K562 (cell line): ENCODE measurements at regions not wholly inside any gene's neighbourhood (a gene's known extent, or its start where the extent isn't known, plus 50 kb on each side); places are given as distances from the start of the nearest gene placed in this dataset.

Source experiments
- ATAC-seq: fragments of 200-7000 bp; cut with Tn5 transposase; 3 replicates; pipeline ENCODE4 v1.9.1; 2020; ENCODE audit warnings: moderate library complexity
- BruUV-seq: library from RNA; stranded (reverse); fragments of 400-500 nt; replicated peaks from 2 replicates; lab custom pipeline; 2021; lab: Mats Ljungman, UMichigan
- CTCF ChIA-PET: fragments of 300-600 bp; formaldehyde crosslinking; extraction: SDS; loops from one replicate; lab custom pipeline; 2021; ENCODE audit warnings: low intra/inter-chr PET ratio; lab: Yijun Ruan, JAX
- POLR2A ChIA-PET: fragments of 300-600, 350-650 bp; sonication (Branson Sonifier 250); formaldehyde crosslinking; extraction: SDS; loops from one replicate; lab custom pipeline; 2021; ENCODE audit warnings: antibody characterized with exemption, inconsistent platforms; lab: Yijun Ruan, JAX
- DNase-seq, 4 experiments: peaks; one replicate each; pipeline versions ENCODE4 v3.0.0 to v3.0.0-alpha.2; 2011 to 2018; ENCODE audit warnings: low spot score in 3 of 4, mixed read lengths in 3 of 4; ENCODE audit errors: extremely low read depth in 1 of 4
- FAIRE-seq: peaks from 2 replicates; lab custom pipeline; 2011; peaks lifted over from hg19 to GRCh38; lab: Jason Lieb, UNC
- H2AFZ ChIP-seq: 2 replicates; pipeline ENCODE4 v1.6.0; 2011; ENCODE audit warnings: low read depth, low read length, control low read depth, inconsistent platforms
- H3K27ac ChIP-seq: fragments of 200-600 bp; 3 replicates; pipeline ENCODE4 v1.8.0; 2011; ENCODE audit warnings: low read depth, mild to moderate bottlenecking, control low read depth, inconsistent platforms, low read length, moderate library complexity, mixed read lengths; ENCODE audit errors: extremely low read depth
- H3K27me3 ChIP-seq, 2 experiments: fragments of 300-600 bp in 1 of 2; 2 replicates in 1 of 2; 3 replicates in 1 of 2; pipeline versions ENCODE4 v1.6.0 to v1.8.0; 2011; ENCODE audit warnings: inconsistent platforms in 2 of 2, low read length in 2 of 2, mild to moderate bottlenecking in 1 of 2, mixed read lengths in 1 of 2, moderate library complexity in 1 of 2; ENCODE audit not compliant: control insufficient read depth in 2 of 2, insufficient read depth in 2 of 2
- H3K36me3 ChIP-seq: fragments of 300-600 bp; 3 replicates; pipeline ENCODE4 v1.8.0; 2011; ENCODE audit warnings: mild to moderate bottlenecking, low read length, inconsistent platforms; ENCODE audit not compliant: control insufficient read depth, insufficient read depth
- H3K4me1 ChIP-seq, 2 experiments: fragments of 200-600 bp in 1 of 2; replicated peaks in 1 of 2; 2 replicates in 1 of 2; 3 replicates in 1 of 2; pipeline versions ENCODE4 v1.5.1 to v1.8.0; 2011; ENCODE audit warnings: inconsistent platforms in 2 of 2, low read length in 2 of 2, mild to moderate bottlenecking in 1 of 2, mixed read lengths in 1 of 2, moderate library complexity in 1 of 2; ENCODE audit not compliant: control insufficient read depth in 2 of 2, insufficient read depth in 2 of 2
- H3K4me2 ChIP-seq: 2 replicates; pipeline ENCODE4 v1.6.1; 2011; ENCODE audit warnings: low read length, control low read depth, inconsistent platforms, mixed read lengths; ENCODE audit not compliant: insufficient read depth
- H3K4me3 ChIP-seq: fragments of 200-600 bp; sonication (generic), shearing (Covaris generic); 2 replicates; pipeline ENCODE4 v1.5.1; 2016; ENCODE audit warnings: control low read depth, inconsistent platforms
- H3K79me2 ChIP-seq: fragments of 200-600 bp; 3 replicates; pipeline ENCODE4 v1.8.0; 2011; ENCODE audit warnings: low read length, inconsistent platforms; ENCODE audit not compliant: control insufficient read depth, insufficient read depth
- H3K9ac ChIP-seq, 2 experiments: 2 replicates each; pipeline versions ENCODE4 v1.6.0 to v1.6.1; 2011; ENCODE audit warnings: low read depth in 2 of 2, low read length in 2 of 2, control low read depth in 1 of 2, inconsistent platforms in 1 of 2, mild to moderate bottlenecking in 1 of 2, mixed read lengths in 1 of 2; ENCODE audit not compliant: insufficient read depth in 1 of 2
- H3K9me1 ChIP-seq: one replicate; pipeline ENCODE4 v1.6.0; 2011; ENCODE audit warnings: inconsistent platforms, mild to moderate bottlenecking, low read length, moderate library complexity; ENCODE audit not compliant: control insufficient read depth, insufficient read depth
- H3K9me3 ChIP-seq: replicated peaks from 2 replicates; pipeline ENCODE4 v1.5.1; 2011; ENCODE audit warnings: low read depth, low read length, inconsistent platforms; ENCODE audit not compliant: control insufficient read depth, insufficient read depth
- H4K20me1 ChIP-seq: replicated peaks from 2 replicates; pipeline ENCODE4 v1.6.1; 2011; ENCODE audit warnings: low read length, inconsistent platforms, mixed read lengths; ENCODE audit not compliant: control insufficient read depth, insufficient read depth
- ATF3 ChIP-seq, 2 experiments: fragments of 450-650 bp in 1 of 2; sonication (generic) in 1 of 2; formaldehyde crosslinking in 1 of 2; IDR thresholded peaks in 1 of 2; conservative IDR thresholded peaks in 1 of 2; 2 replicates each; pipeline versions ENCODE4 v1.6.1 to v1.8.1; 2016 to 2023; ENCODE audit warnings: mild to moderate bottlenecking in 2 of 2, moderate library complexity in 2 of 2, inconsistent platforms in 1 of 2, missing genetic modification reagents in 1 of 2
- C11orf30 ChIP-seq: fragments of 450-650 bp; IDR thresholded peaks from 2 replicates; pipeline ENCODE4 v1.6.1; 2016; ENCODE audit warnings: low read depth, mild to moderate bottlenecking
- CC2D1A ChIP-seq: fragments of 450-650 bp; IDR thresholded peaks from 2 replicates; pipeline ENCODE4 v1.6.1; 2017; ENCODE audit warnings: mild to moderate bottlenecking
- DDX20 ChIP-seq: fragments of 450-650 bp; IDR thresholded peaks from 2 replicates; pipeline ENCODE4 v1.6.1; 2016; ENCODE audit warnings: missing genetic modification characterization, low read depth, mild to moderate bottlenecking, missing compliant biosample characterization, moderate library complexity
- IRF1 ChIP-seq: sonication (generic); formaldehyde crosslinking; IDR thresholded peaks from 2 replicates; pipeline ENCODE4 v1.8.0; 2022; ENCODE audit warnings: missing genetic modification reagents, mild to moderate bottlenecking, borderline replicate concordance
- KLF1 ChIP-seq: fragments of 450-650 bp; IDR thresholded peaks from 2 replicates; pipeline ENCODE4 v1.6.1; 2016; ENCODE audit warnings: missing genetic modification characterization, missing compliant biosample characterization
- MAFF ChIP-seq: IDR thresholded peaks from 2 replicates; pipeline ENCODE4 v1.6.1; 2012; ENCODE audit warnings: low read length, improper control_type of control experiment
- MAFG ChIP-seq: fragments of 450-650 bp; conservative IDR thresholded peaks from 2 replicates; pipeline ENCODE4 v1.6.1; 2016; ENCODE audit warnings: missing genetic modification characterization, missing compliant biosample characterization
- MAFK ChIP-seq: IDR thresholded peaks from 2 replicates; pipeline ENCODE4 v1.6.1; 2011; ENCODE audit warnings: low read length, improper control_type of control experiment
- MYBL2 ChIP-seq, 2 experiments: fragments of 450-650 bp in 1 of 2; sonication (generic) in 1 of 2; formaldehyde crosslinking in 1 of 2; IDR thresholded peaks; 2 replicates each; pipeline versions ENCODE4 v1.6.1 to v1.8.1; 2017 to 2022; ENCODE audit warnings: borderline replicate concordance in 1 of 2, inconsistent platforms in 1 of 2, low read depth in 1 of 2, mild to moderate bottlenecking in 1 of 2, missing genetic modification reagents in 1 of 2, moderate library complexity in 1 of 2
- PHF20 ChIP-seq: fragments of 450-650 bp; IDR thresholded peaks from 2 replicates; pipeline ENCODE4 v1.6.1; 2018; ENCODE audit not compliant: partially characterized antibody
- STAT5A ChIP-seq: IDR thresholded peaks from 2 replicates; pipeline ENCODE4 v1.6.1; 2012; ENCODE audit warnings: low read length, inconsistent platforms, borderline replicate concordance
- TCF3 ChIP-seq: sonication (generic); formaldehyde crosslinking; IDR thresholded peaks from 2 replicates; pipeline ENCODE4 v1.4.0; 2020; ENCODE audit warnings: mild to moderate bottlenecking, missing genetic modification reagents
- ZNF134 ChIP-seq: fragments of 250-450 bp; sonication (Bioruptor Pico); conservative IDR thresholded peaks from 2 replicates; pipeline ENCODE4 v1.4.0; 2020
- ZNF175 ChIP-seq: fragments of 200-800 bp; sonication (Bioruptor generic); IDR thresholded peaks from 2 replicates; pipeline ENCODE4 v1.6.1; 2016; ENCODE audit warnings: low read depth, mild to moderate bottlenecking, missing genetic modification characterization, missing compliant biosample characterization
- ZNF316 ChIP-seq: fragments of 450-650 bp; IDR thresholded peaks from 2 replicates; pipeline ENCODE4 v1.6.1; 2016
- WGBS: fragments of 100-300 bp; shearing (Covaris generic); methylation state at CpG from one replicate; pipeline ENCODE4 v1.1.6; 2016; ENCODE audit warnings: low coverage, mixed read lengths; ENCODE audit not compliant: insufficient coverage; ENCODE audit errors: missing lambda C conversion rate; 5-methylcytosine and 5-hydroxymethylcytosine counted together
- in situ Hi-C: fragments of 300-500 bp; cut with MboI; formaldehyde crosslinking; loops from 4 replicates; pipeline ENCODE4 v1.15.0; 2018; ENCODE audit warnings: inconsistent platforms, mixed read lengths
- intact Hi-C: fragments of 100-400 bp; cut with micrococcal nuclease; formaldehyde crosslinking; loops from 2 replicates; pipeline ENCODE4 v1.14.2; 2022
- TF ChIP-seq, protein P1 (sequence below): fragments of 450-650 bp; IDR thresholded peaks from 2 replicates; pipeline ENCODE4 v1.6.1; 2016; ENCODE audit warnings: missing biosample characterization, missing genetic modification characterization
- TF ChIP-seq, protein P2 (sequence below): fragments of 450-650 bp; IDR thresholded peaks from 2 replicates; pipeline ENCODE4 v1.6.1; 2018; ENCODE audit warnings: mild to moderate bottlenecking, low read depth; ENCODE audit not compliant: partially characterized antibody

DNA sequence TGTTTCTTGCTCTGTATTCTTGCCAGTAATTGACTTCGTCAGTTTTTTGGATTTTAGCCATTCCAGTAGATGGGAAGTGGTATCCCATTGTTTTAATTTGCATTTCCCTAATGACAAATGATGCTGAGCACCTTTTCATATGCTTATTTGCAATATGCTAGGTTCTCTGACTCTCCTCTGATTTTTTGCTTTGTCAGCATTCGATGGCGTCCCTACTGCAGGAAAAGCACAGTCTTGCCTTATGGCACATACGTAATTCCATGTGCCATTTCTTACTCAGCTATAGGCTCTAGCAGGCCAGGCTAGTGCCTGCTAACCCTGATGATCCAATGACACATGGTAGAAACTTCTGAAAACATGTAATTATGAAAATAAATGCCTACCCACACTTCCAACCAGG, 239.2 kb upstream of the ATP10A start:
- POLR2A ChIA-PET = interaction anchor here (0.6 kb wide), 1 partner anchor 15 kb away, joined by 4 read pairs; no protein-coding TSS in a partner anchor
- BruUV-seq = no TSS peak
- WGBS = 7% methylated on average over 4 of the region's 4 CpGs
- no peak overlapping the region for H3K4me3 ChIP-seq
- no peak overlapping the region for H3K9ac ChIP-seq
- H3K36me3 ChIP-seq = no peaks in the 10 kb centered on the region
- no peak overlapping the region for H3K27ac ChIP-seq
- peak in 1 of 4 experiments; percentile 19 for DNase-seq
- no peak overlapping the region for H3K4me2 ChIP-seq
- H2AFZ ChIP-seq = peak overlapping the region; percentile 34; the same call in 1 of the 2 replicates
- no peaks in the 10 kb centered on the region for H3K27me3 ChIP-seq
- no peaks in the 10 kb centered on the region for H3K9me1 ChIP-seq
- H3K4me1 ChIP-seq = no peaks in the 10 kb centered on the region
- H3K9me3 ChIP-seq = no peaks in the 10 kb centered on the region
- no peak for FAIRE-seq
- CTCF ChIA-PET = no interaction called here
- intact Hi-C loops (no loop called here), in situ Hi-C loops (no loop called here)
- H4K20me1 ChIP-seq = no peaks in the 10 kb centered on the region
- ATAC-seq = no peak
- H3K79me2 ChIP-seq = no peaks in the 10 kb centered on the region
- TF ChIP-seq C11orf30 = peak; percentile 78; the same call in 1 of the 2 replicates
- TF ChIP-seq MYBL2 (IDR thresholded peaks at IDR 0.05; ENCODE audit: low read depth) = no peak
- TF ChIP-seq MYBL2 (CRISPR knock-in tag; IDR thresholded peaks at IDR 0.05; ENCODE audit: borderline replicate concordance) = no peak
- peak; percentile 91 for TF ChIP-seq ZNF316
- TF ChIP-seq ZNF134 (CRISPR knock-in tag) = no peak
- no peak for TF ChIP-seq ATF3 (IDR thresholded peaks at IDR 0.05)
- TF ChIP-seq ATF3 (CRISPR knock-in tag; conservative IDR thresholded peaks at IDR 0.05) = no peak
- TF ChIP-seq, protein P1, sequence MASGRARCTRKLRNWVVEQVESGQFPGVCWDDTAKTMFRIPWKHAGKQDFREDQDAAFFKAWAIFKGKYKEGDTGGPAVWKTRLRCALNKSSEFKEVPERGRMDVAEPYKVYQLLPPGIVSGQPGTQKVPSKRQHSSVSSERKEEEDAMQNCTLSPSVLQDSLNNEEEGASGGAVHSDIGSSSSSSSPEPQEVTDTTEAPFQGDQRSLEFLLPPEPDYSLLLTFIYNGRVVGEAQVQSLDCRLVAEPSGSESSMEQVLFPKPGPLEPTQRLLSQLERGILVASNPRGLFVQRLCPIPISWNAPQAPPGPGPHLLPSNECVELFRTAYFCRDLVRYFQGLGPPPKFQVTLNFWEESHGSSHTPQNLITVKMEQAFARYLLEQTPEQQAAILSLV (tag) = no peak
- no peak for TF ChIP-seq CC2D1A
- peak; percentile 85 for TF ChIP-seq MAFG (tag)
- no peak for TF ChIP-seq STAT5A
- no peak for TF ChIP-seq TCF3 (CRISPR knock-in tag)
- TF ChIP-seq KLF1 (tag) = no peak
- no peak for TF ChIP-seq PHF20
- TF ChIP-seq DDX20 = no peak
- TF ChIP-seq MAFK = peak; percentile 90
- TF ChIP-seq, protein P2, sequence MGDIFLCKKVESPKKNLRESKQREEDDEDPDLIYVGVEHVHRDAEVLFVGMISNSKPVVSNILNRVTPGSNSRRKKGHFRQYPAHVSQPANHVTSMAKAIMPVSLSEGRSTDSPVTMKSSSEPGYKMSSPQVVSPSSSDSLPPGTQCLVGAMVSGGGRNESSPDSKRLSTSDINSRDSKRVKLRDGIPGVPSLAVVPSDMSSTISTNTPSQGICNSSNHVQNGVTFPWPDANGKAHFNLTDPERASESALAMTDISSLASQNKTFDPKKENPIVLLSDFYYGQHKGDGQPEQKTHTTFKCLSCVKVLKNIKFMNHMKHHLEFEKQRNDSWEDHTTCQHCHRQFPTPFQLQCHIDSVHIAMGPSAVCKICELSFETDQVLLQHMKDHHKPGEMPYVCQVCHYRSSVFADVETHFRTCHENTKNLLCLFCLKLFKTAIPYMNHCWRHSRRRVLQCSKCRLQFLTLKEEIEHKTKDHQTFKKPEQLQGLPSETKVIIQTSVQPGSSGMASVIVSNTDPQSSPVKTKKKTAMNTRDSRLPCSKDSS = no peak
- no peak for TF ChIP-seq IRF1
- peak; percentile 86 for TF ChIP-seq MAFF
- no peak for TF ChIP-seq ZNF175
